H1 (cell line): ENCODE measurements at regions not wholly inside any gene's neighbourhood (a gene's known extent, or its start where the extent isn't known, plus 50 kb on each side); places are given as distances from the start of the nearest gene placed in this dataset.

Experiments used
- ASH2L ChIP-seq: fragments of 200-600, 300-600 bp; sonication (generic); IDR thresholded peaks from one replicate; pipeline ENCODE4 v1.7.1; 2017; ENCODE audit warnings: low read length
- BRCA1 ChIP-seq: IDR thresholded peaks from 2 replicates; pipeline ENCODE4 v1.6.1; 2012; ENCODE audit warnings: low read depth, low read length, improper control_type of control experiment
- CHD2 ChIP-seq: IDR thresholded peaks from 2 replicates; pipeline ENCODE4 v1.6.1; 2012; ENCODE audit warnings: low read length, improper control_type of control experiment
- CREB1 ChIP-seq: IDR thresholded peaks from 2 replicates; pipeline ENCODE4 v1.6.1; 2012; ENCODE audit warnings: inconsistent platforms
- HDAC6 ChIP-seq: IDR thresholded peaks from one replicate; pipeline ENCODE4 v1.7.1; 2012; ENCODE audit warnings: low read depth, mild to moderate bottlenecking, inconsistent platforms, low read length, moderate library complexity
- KDM1A ChIP-seq: fragments of 200-600, 300-600 bp; sonication (generic); IDR thresholded peaks from 2 replicates; pipeline ENCODE4 v1.7.1; 2016; ENCODE audit warnings: mild to moderate bottlenecking, low read length, borderline replicate concordance
- MAX ChIP-seq: IDR thresholded peaks from 2 replicates; pipeline ENCODE4 v1.6.1; 2012; ENCODE audit warnings: inconsistent platforms
- POLR2AphosphoS5 ChIP-seq: IDR thresholded peaks from 2 replicates; pipeline ENCODE4 v1.6.1; 2011; ENCODE audit warnings: low read depth, low read length
- SP1 ChIP-seq: IDR thresholded peaks from 2 replicates; pipeline ENCODE4 v1.6.1; 2011; ENCODE audit warnings: low read depth, low read length
- TAF7 ChIP-seq: optimal IDR thresholded peaks from 2 replicates; pipeline ENCODE3; 2011; ENCODE audit warnings: low read depth, mild to moderate bottlenecking, inconsistent platforms, low read length, moderate library complexity, borderline replicate concordance

GRCh38 chr13:109271555-109272541 is 514.5 kb downstream of the IRS2 start (continued):
- TF ChIP-seq KDM1A (no peak), BRCA1 (no peak), SP1 (no peak), TAF7 (no peak), MAX (no peak), POLR2AphosphoS5 (no peak), HDAC6 (no peak), CHD2 (no peak), CREB1 (no peak), ASH2L (no peak)
